ENCODE measurements at regions not wholly inside any gene's neighbourhood (a gene's known extent, or its start where the extent isn't known, plus 50 kb on each side); places are given as distances from the start of the nearest gene placed in this dataset.
"Not testable (repeated sequence)": the region's sequence is repeated elsewhere in the genome, so short reads cannot be mapped to it uniquely, and the experiment has no call there.

DNA sequence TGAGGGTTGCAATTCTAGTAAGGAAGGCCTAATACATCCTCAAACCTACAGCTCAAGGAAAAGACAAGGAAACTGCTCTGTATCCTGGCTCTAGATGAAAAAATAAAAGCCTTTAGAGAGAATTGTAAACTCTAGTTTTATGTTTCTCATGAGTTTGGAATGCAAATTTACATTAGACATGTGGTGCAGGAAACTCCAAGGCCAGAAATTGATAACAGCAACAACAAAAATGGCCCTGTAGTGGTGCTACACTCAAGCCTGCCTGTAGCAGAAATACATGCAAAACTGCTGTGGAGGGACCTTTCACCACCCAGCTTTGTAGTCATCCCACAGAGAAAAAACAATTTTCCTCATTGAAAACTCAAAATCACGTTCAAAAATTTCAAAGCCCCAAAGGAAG, 546.7 kb upstream of the LRRN3 start:
- DNase-seq (ENCODE audit: low read depth) = no peak
- TF ChIP-seq, protein P1, sequence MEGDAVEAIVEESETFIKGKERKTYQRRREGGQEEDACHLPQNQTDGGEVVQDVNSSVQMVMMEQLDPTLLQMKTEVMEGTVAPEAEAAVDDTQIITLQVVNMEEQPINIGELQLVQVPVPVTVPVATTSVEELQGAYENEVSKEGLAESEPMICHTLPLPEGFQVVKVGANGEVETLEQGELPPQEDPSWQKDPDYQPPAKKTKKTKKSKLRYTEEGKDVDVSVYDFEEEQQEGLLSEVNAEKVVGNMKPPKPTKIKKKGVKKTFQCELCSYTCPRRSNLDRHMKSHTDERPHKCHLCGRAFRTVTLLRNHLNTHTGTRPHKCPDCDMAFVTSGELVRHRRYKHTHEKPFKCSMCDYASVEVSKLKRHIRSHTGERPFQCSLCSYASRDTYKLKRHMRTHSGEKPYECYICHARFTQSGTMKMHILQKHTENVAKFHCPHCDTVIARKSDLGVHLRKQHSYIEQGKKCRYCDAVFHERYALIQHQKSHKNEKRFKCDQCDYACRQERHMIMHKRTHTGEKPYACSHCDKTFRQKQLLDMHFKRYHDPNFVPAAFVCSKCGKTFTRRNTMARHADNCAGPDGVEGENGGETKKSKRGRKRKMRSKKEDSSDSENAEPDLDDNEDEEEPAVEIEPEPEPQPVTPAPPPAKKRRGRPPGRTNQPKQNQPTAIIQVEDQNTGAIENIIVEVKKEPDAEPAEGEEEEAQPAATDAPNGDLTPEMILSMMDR (conservative IDR thresholded peaks at IDR 0.05; ENCODE audit: low read depth, low read length) = no peak
- no peak overlapping the region for H3K4me3 ChIP-seq (ENCODE audit: low read depth, low read length)

DNA sequence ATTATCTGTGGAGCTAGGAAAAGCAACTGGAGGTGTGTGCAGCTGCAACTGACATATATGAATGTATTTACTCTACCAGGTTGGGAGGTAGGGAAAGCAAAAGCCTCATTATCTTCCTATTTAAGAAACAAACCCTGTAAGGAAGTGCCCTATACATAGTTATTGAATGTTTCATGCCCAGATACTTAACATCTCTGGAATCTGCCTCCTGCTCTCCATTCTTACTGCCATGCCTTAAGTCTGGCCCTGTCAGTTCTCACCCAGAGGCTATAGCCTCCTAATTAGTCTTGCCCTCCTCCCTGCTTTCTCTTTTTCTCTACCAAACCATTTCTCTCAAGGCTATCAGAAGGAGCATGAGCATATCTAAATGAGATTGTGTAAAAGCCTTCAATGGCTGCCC, 542.6 kb upstream of the LRRN3 start:
- DNase-seq (ENCODE audit: low read depth) = no peak
- TF ChIP-seq, protein P1 (conservative IDR thresholded peaks at IDR 0.05; ENCODE audit: low read depth, low read length) = no peak
- no peak overlapping the region for H3K4me3 ChIP-seq (ENCODE audit: low read depth, low read length)

DNA sequence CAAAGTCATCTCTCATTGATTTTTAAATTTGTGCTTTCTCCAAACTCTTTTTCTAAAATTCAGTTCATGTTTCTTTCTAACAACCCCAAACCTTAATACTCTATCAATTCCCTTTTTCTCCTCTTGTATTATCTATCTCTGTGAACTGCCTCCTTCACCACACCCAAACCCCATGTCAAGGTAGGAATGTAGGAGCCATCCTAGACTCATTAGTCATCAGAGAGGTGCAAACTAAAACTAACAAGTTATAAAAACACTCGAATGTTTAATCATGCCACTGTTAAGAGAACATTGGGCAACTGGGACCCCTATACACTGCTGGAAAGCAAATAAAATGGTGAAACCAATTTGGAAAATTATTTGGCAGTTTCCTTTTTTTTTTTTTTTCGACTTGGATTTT, 533.8 kb upstream of the LRRN3 start:
- DNase-seq (ENCODE audit: low read depth) = no peak
- TF ChIP-seq, protein P1 (conservative IDR thresholded peaks at IDR 0.05; ENCODE audit: low read depth, low read length) = no peak
- H3K4me3 ChIP-seq (ENCODE audit: low read depth, low read length) = no peak overlapping the region

DNA sequence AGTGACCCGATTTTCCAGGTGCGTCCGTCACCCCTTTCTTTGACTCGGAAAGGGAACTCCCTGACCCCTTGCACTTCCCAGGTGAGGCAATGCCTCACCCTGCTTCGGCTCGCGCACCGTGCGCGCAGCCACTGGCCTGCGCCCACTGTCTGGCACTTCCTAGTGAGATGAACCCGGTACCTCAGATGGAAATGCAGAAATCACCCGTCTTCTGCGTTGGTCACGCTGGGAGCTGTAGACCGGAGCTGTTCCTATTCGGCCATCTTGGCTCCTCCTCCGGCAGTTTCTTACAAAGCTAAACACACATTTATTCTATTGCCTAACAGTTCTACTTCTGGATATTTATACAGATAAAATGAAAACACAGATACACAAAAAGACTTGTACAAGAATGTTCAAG, 527.6 kb upstream of the LRRN3 start:
- DNase-seq (ENCODE audit: low read depth); H3K4me3 ChIP-seq (ENCODE audit: low read depth, low read length): not testable (repeated sequence)

DNA sequence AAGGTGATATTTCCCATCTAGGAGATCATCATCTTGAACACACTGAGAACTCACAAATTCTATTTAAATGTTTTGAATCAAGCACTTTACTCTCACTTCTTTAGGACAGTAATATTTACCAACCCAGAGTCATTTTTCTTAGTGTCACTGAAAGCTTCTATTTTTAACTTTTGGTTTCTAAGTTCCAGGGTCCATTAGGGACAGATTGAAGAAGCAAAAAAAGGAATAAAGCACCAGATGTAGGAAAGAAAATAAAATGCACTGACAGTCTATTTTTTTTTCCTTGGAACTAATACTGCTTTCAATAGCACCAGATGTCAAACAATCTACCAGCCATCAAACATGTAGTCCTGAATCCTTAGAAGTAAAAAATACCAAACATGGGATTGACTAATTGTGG, 526.7 kb upstream of the LRRN3 start:
- no peak overlapping the region for H3K4me3 ChIP-seq (ENCODE audit: low read depth, low read length)
- TF ChIP-seq, protein P1 (conservative IDR thresholded peaks at IDR 0.05; ENCODE audit: low read depth, low read length) = no peak
- no peak for DNase-seq (ENCODE audit: low read depth)

DNA sequence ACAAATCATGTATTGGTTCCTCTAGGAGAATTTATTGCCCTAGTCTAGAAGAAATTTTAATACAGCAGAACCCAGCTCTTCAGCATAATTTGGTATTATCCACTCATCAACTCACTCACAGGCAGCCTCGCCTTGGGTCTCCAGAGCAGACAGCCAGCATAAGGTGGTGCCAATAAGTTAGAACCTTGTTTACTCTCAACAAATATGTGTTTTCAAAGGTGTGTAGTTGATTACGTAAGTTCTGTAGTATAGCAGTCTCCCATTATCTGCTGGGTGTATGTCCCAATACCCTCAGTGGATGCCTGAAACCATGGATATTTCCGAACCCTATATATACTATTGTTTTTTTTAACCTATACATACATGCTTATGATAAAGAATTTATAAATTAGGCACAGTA, 522.5 kb upstream of the LRRN3 start:
- TF ChIP-seq, protein P1 (conservative IDR thresholded peaks at IDR 0.05; ENCODE audit: low read depth, low read length) = no peak
- no peak for DNase-seq (ENCODE audit: low read depth)
- no peak overlapping the region for H3K4me3 ChIP-seq (ENCODE audit: low read depth, low read length)

DNA sequence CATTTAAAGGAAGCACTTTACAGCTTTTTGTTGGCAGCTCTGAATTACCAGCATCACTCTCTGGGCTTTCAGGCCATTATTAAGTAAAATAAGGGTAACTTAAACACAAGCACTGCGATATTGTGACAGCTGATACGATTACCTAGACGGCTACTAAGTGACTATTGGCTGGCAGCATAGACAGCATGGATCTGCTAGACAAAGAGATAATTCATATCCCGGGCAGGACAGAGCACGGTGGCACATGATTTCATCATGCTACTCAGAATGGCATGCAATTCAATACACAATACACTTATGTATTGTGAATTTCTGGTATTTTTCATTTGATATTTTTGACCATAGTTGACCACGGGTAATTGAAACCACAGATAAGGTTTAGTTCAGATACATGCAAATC, 522.0 kb upstream of the LRRN3 start:
- TF ChIP-seq, protein P1 (conservative IDR thresholded peaks at IDR 0.05; ENCODE audit: low read depth, low read length) = no peak
- H3K4me3 ChIP-seq (ENCODE audit: low read depth, low read length) = no peak overlapping the region
- no peak for DNase-seq (ENCODE audit: low read depth)
